ENCODE measurements at regions not wholly inside any gene's neighbourhood (a gene's known extent, or its start where the extent isn't known, plus 50 kb on each side); places are given as distances from the start of the nearest gene placed in this dataset.
"Not testable (repeated sequence)": the region's sequence is repeated elsewhere in the genome, so short reads cannot be mapped to it uniquely, and the experiment has no call there.

- intact Hi-C loops (cut with DNase I; ENCODE audit: low total_unique reads); DNase-seq; H3K4me3 ChIP-seq; in situ Hi-C loops (cut with MboI; ENCODE audit: low pct_ligation_motif_present in 1 of 4, low pct_unique_long_range_greater_than_20kb in 1 of 4, low sequenced_read_pairs in 3 of 4); H3K9me3 ChIP-seq; H3K27ac ChIP-seq; H3K36me3 ChIP-seq; H3K4me1 ChIP-seq; H3K27me3 ChIP-seq: not testable (repeated sequence)
- WGBS, 2 donors (ENCODE audit: low coverage in 1 of 2) = 95 to 100% methylated on average over 2 to 7 of the region's 11 CpGs
These were observed 1356.2 kb downstream of the CDH12 start for GRCh38 chr5:21496926-21497325.

- H3K27me3 ChIP-seq = not testable (repeated sequence)
These were observed 1357.1 kb downstream of the CDH12 start for GRCh38 chr5:21496056-21496455.

GRCh38 chr5:21495235-21495634 lies 1357.9 kb downstream of the CDH12 start:
- H3K36me3 ChIP-seq; H3K27ac ChIP-seq; H3K9me3 ChIP-seq; DNase-seq; H3K4me3 ChIP-seq; intact Hi-C loops (cut with DNase I; ENCODE audit: low total_unique reads); H3K27me3 ChIP-seq; in situ Hi-C loops (cut with MboI; ENCODE audit: low pct_ligation_motif_present in 1 of 4, low pct_unique_long_range_greater_than_20kb in 1 of 4, low sequenced_read_pairs in 3 of 4); H3K4me1 ChIP-seq: not testable (repeated sequence)
- 92 to 93% methylated on average over 6 of the region's 6 CpGs for WGBS, 2 donors (ENCODE audit: low coverage in 1 of 2)

More at GRCh38 chr5:21496056-21496455, 1357.1 kb downstream of the CDH12 start:
- H3K36me3 ChIP-seq; H3K27ac ChIP-seq; H3K9me3 ChIP-seq; H3K4me1 ChIP-seq; H3K4me3 ChIP-seq; DNase-seq; intact Hi-C loops (cut with DNase I; ENCODE audit: low total_unique reads); in situ Hi-C loops (cut with MboI; ENCODE audit: low pct_ligation_motif_present in 1 of 4, low pct_unique_long_range_greater_than_20kb in 1 of 4, low sequenced_read_pairs in 3 of 4): not testable (repeated sequence)
- WGBS, 2 donors (ENCODE audit: low coverage in 1 of 2) = 89 to 95% methylated on average over 6 to 8 of the region's 8 CpGs

- H3K36me3 ChIP-seq; intact Hi-C loops (cut with DNase I; ENCODE audit: low total_unique reads); DNase-seq; H3K27me3 ChIP-seq; H3K4me1 ChIP-seq; H3K4me3 ChIP-seq; in situ Hi-C loops (cut with MboI; ENCODE audit: low pct_ligation_motif_present in 1 of 4, low pct_unique_long_range_greater_than_20kb in 1 of 4, low sequenced_read_pairs in 3 of 4); H3K27ac ChIP-seq; H3K9me3 ChIP-seq: not testable (repeated sequence)
- WGBS, 2 donors (ENCODE audit: low coverage in 1 of 2) = 94 to 95% methylated on average over 3 to 8 of the region's 8 CpGs
These were observed 1359.1 kb downstream of the CDH12 start for GRCh38 chr5:21494033-21494432.

GRCh38 chr5:21491182-21491581 lies 1362.0 kb downstream of the CDH12 start:
- H3K4me1 ChIP-seq; H3K27me3 ChIP-seq; H3K9me3 ChIP-seq; intact Hi-C loops (cut with DNase I; ENCODE audit: low total_unique reads); DNase-seq; in situ Hi-C loops (cut with MboI; ENCODE audit: low pct_ligation_motif_present in 1 of 4, low pct_unique_long_range_greater_than_20kb in 1 of 4, low sequenced_read_pairs in 3 of 4); H3K36me3 ChIP-seq; H3K4me3 ChIP-seq; H3K27ac ChIP-seq: not testable (repeated sequence)
- 94 to 97% methylated on average over 6 of the region's 6 CpGs for WGBS, 2 donors (ENCODE audit: low coverage in 1 of 2)

GRCh38 chr5:21488828-21489227 lies 1364.3 kb downstream of the CDH12 start:
- H3K36me3 ChIP-seq; H3K4me1 ChIP-seq; H3K9me3 ChIP-seq; H3K4me3 ChIP-seq; H3K27me3 ChIP-seq; intact Hi-C loops (cut with DNase I; ENCODE audit: low total_unique reads); in situ Hi-C loops (cut with MboI; ENCODE audit: low pct_ligation_motif_present in 1 of 4, low pct_unique_long_range_greater_than_20kb in 1 of 4, low sequenced_read_pairs in 3 of 4); DNase-seq; H3K27ac ChIP-seq: not testable (repeated sequence)
- 96% methylated on average over 6 of the region's 6 CpGs for WGBS, 2 donors (ENCODE audit: low coverage in 1 of 2)

- in situ Hi-C loops (cut with MboI; ENCODE audit: low pct_ligation_motif_present in 1 of 4, low pct_unique_long_range_greater_than_20kb in 1 of 4, low sequenced_read_pairs in 3 of 4) = not testable (repeated sequence)
- 93 to 100% methylated on average over 4 to 7 of the region's 7 CpGs for WGBS, 2 donors (ENCODE audit: low coverage in 1 of 2)
These were observed 1367.6 kb downstream of the CDH12 start for GRCh38 chr5:21485458-21486000.

GRCh38 chr5:21484498-21484889 lies 1368.7 kb downstream of the CDH12 start:
- H3K4me3 ChIP-seq; DNase-seq; H3K36me3 ChIP-seq; in situ Hi-C loops (cut with MboI; ENCODE audit: low pct_ligation_motif_present in 1 of 4, low pct_unique_long_range_greater_than_20kb in 1 of 4, low sequenced_read_pairs in 3 of 4); intact Hi-C loops (cut with DNase I; ENCODE audit: low total_unique reads); H3K4me1 ChIP-seq; H3K9me3 ChIP-seq; H3K27ac ChIP-seq; H3K27me3 ChIP-seq: not testable (repeated sequence)
- 95 to 98% methylated on average over 13 to 14 of the region's 19 CpGs for WGBS, 2 donors (ENCODE audit: low coverage in 1 of 2)

More at GRCh38 chr5:21485458-21486000, 1367.6 kb downstream of the CDH12 start:
- H3K9me3 ChIP-seq; intact Hi-C loops (cut with DNase I; ENCODE audit: low total_unique reads); H3K36me3 ChIP-seq; H3K27ac ChIP-seq; H3K4me3 ChIP-seq; H3K27me3 ChIP-seq; H3K4me1 ChIP-seq; DNase-seq: not testable (repeated sequence)
- TF ChIP-seq CTCF (IDR thresholded peaks at IDR 0.05) = peak in 1 of 5 experiments; percentile 23

- H3K27me3 ChIP-seq; H3K4me3 ChIP-seq; in situ Hi-C loops (cut with MboI; ENCODE audit: low pct_ligation_motif_present in 1 of 4, low pct_unique_long_range_greater_than_20kb in 1 of 4, low sequenced_read_pairs in 3 of 4); H3K9me3 ChIP-seq; H3K27ac ChIP-seq; H3K4me1 ChIP-seq; DNase-seq; H3K36me3 ChIP-seq; intact Hi-C loops (cut with DNase I; ENCODE audit: low total_unique reads): not testable (repeated sequence)
- WGBS, 2 donors (ENCODE audit: low coverage in 1 of 2) = 96 to 98% methylated on average over 13 to 17 of the region's 19 CpGs
These were observed 1369.2 kb downstream of the CDH12 start for GRCh38 chr5:21483790-21484497.

- WGBS, 2 donors (ENCODE audit: low coverage in 1 of 2) = 93 to 97% methylated on average over 13 to 21 of the region's 22 CpGs
- in situ Hi-C loops (cut with MboI; ENCODE audit: low pct_ligation_motif_present in 1 of 4, low pct_unique_long_range_greater_than_20kb in 1 of 4, low sequenced_read_pairs in 3 of 4); H3K27me3 ChIP-seq; H3K36me3 ChIP-seq; H3K9me3 ChIP-seq; intact Hi-C loops (cut with DNase I; ENCODE audit: low total_unique reads); H3K27ac ChIP-seq; DNase-seq; H3K4me3 ChIP-seq; H3K4me1 ChIP-seq: not testable (repeated sequence)
These were observed 1370.0 kb downstream of the CDH12 start for GRCh38 chr5:21482983-21483650.

Measured in transverse colon (tissue), 4 donors.